H1 (cell line): ENCODE measurements at regions not wholly inside any gene's neighbourhood (a gene's known extent, or its start where the extent isn't known, plus 50 kb on each side); places are given as distances from the start of the nearest gene placed in this dataset.

Experiments used
- CTCF ChIA-PET: fragments of 300-600 bp; sonication (Branson Sonifier 250); formaldehyde crosslinking; loops from one replicate; lab custom pipeline; 2021; ENCODE audit not compliant: partially characterized antibody; lab: Charles Lee
- POLR2A ChIA-PET: fragments of 300-600 bp; sonication (Branson Sonifier 250); formaldehyde crosslinking; loops from one replicate; lab custom pipeline; 2021; ENCODE audit warnings: inconsistent platforms; ENCODE audit not compliant: partially characterized antibody; lab: Charles Lee
- DNase-seq, 2 experiments: peaks; one replicate each; pipeline versions ENCODE4 v3.0.0 to v3.0.0-alpha.2; 2010 to 2022; ENCODE audit warnings: low spot score in 2 of 2, low read depth in 1 of 2, mixed read lengths in 1 of 2
- FAIRE-seq: peaks from 2 replicates; lab custom pipeline; 2011; peaks lifted over from hg19 to GRCh38; lab: Jason Lieb, UNC
- H2AFZ ChIP-seq: 2 replicates; pipeline ENCODE4 v1.8.1; 2012; ENCODE audit warnings: low read length, inconsistent platforms
- H2AK5ac ChIP-seq: 2 replicates; pipeline ENCODE4 v1.6.1; 2013; ENCODE audit warnings: low read depth, low read length
- H2BK120ac ChIP-seq: replicated peaks from 2 replicates; pipeline ENCODE3; 2013; ENCODE audit warnings: low read depth, low read length, inconsistent platforms
- H2BK12ac ChIP-seq: 2 replicates; pipeline ENCODE4 v1.6.1; 2013; ENCODE audit warnings: low read depth, low read length
- H2BK15ac ChIP-seq: 2 replicates; pipeline ENCODE4 v1.6.1; 2013; ENCODE audit warnings: low read length
- H2BK20ac ChIP-seq: 2 replicates; pipeline ENCODE4 v1.6.1; 2013; ENCODE audit warnings: low read length
- H2BK5ac ChIP-seq: 2 replicates; pipeline ENCODE4 v1.6.1; 2013; ENCODE audit warnings: low read depth, low read length
- H3K14ac ChIP-seq: 2 replicates; pipeline ENCODE4 v1.6.1; 2013; ENCODE audit warnings: inconsistent platforms; ENCODE audit not compliant: insufficient read length
- H3K18ac ChIP-seq: 2 replicates; pipeline ENCODE4 v1.6.1; 2013; ENCODE audit warnings: low read length; ENCODE audit errors: extremely low read depth
- H3K23ac ChIP-seq: 2 replicates; pipeline ENCODE4 v1.6.1; 2013; ENCODE audit warnings: inconsistent platforms; ENCODE audit not compliant: insufficient read length
- H3K23me2 ChIP-seq: 2 replicates; pipeline ENCODE4 v1.6.1; 2013; ENCODE audit warnings: low read depth, low read length
- H3K27ac ChIP-seq: 2 replicates; pipeline ENCODE4 v1.6.1; 2011; ENCODE audit warnings: low read depth, low read length, inconsistent platforms
- H3K27me3 ChIP-seq, 4 experiments: replicated peaks in 1 of 4; 1 replicate in 1 of 4; 2 replicates in 3 of 4; pipeline versions ENCODE4 v1.6.1 to v1.8.1; 2011 to 2013; ENCODE audit warnings: low read length in 3 of 4, mild to moderate bottlenecking in 3 of 4, inconsistent platforms in 2 of 4, mixed read lengths in 2 of 4, moderate library complexity in 1 of 4; ENCODE audit not compliant: control insufficient read depth in 3 of 4, insufficient read depth in 3 of 4; ENCODE audit errors: extremely low read depth in 1 of 4
- H3K36me3 ChIP-seq, 4 experiments: 2 replicates each; pipeline versions ENCODE4 v1.6.1 to v1.8.1; 2011 to 2013; ENCODE audit warnings: mild to moderate bottlenecking in 4 of 4, low read length in 3 of 4, moderate library complexity in 2 of 4, control low read depth in 1 of 4, inconsistent platforms in 1 of 4; ENCODE audit not compliant: insufficient read depth in 4 of 4, control insufficient read depth in 2 of 4
- H3K4ac ChIP-seq: replicated peaks from 2 replicates; pipeline ENCODE3; 2013; ENCODE audit warnings: low read length, low read depth, mixed read lengths, inconsistent platforms; ENCODE audit not compliant: insufficient read length
- H3K4me1 ChIP-seq, 4 experiments: replicated peaks in 1 of 4; 1 replicate in 1 of 4; 2 replicates in 3 of 4; pipeline versions ENCODE4 v1.6.1 to v1.8.1; 2011 to 2013; ENCODE audit warnings: low read length in 3 of 4, inconsistent platforms in 2 of 4, mixed read lengths in 1 of 4; ENCODE audit not compliant: insufficient read depth in 4 of 4, control insufficient read depth in 3 of 4
- H3K4me2 ChIP-seq, 2 experiments: 2 replicates each; pipeline versions ENCODE4 v1.6.1 to v1.8.1; 2011 to 2013; ENCODE audit warnings: low read depth in 2 of 2, low read length in 2 of 2, control low read depth in 1 of 2, inconsistent platforms in 1 of 2, mild to moderate bottlenecking in 1 of 2; ENCODE audit not compliant: insufficient read depth in 1 of 2
- H3K4me3 ChIP-seq, 4 experiments: fragments of 200-600, 300-600 bp in 1 of 4; sonication (generic), shearing (Covaris generic), sonication (Bioruptor Twin) in 1 of 4; 2 replicates each; pipeline versions ENCODE4 v1.5.1 to v1.8.1; 2011 to 2016; ENCODE audit warnings: low read length in 4 of 4, low read depth in 3 of 4, control low read depth in 2 of 4, inconsistent platforms in 2 of 4, mild to moderate bottlenecking in 2 of 4, mixed read lengths in 1 of 4, moderate library complexity in 1 of 4; ENCODE audit not compliant: insufficient read depth in 2 of 4; ENCODE audit errors: extremely low read depth in 1 of 4
- H3K56ac ChIP-seq: replicated peaks from 2 replicates; pipeline ENCODE3; 2013; ENCODE audit warnings: low read depth, mild to moderate bottlenecking, mixed read lengths, low read length, inconsistent platforms; ENCODE audit not compliant: insufficient read length
- H3K79me1 ChIP-seq: 2 replicates; pipeline ENCODE4 v1.6.1; 2013; ENCODE audit warnings: low read depth, low read length, control low read depth
- H3K79me2 ChIP-seq, 2 experiments: 2 replicates each; pipeline versions ENCODE4 v1.6.1 to v1.8.1; 2012 to 2013; ENCODE audit warnings: low read length in 2 of 2, mild to moderate bottlenecking in 2 of 2, inconsistent platforms in 1 of 2; ENCODE audit not compliant: insufficient read depth in 2 of 2, control insufficient read depth in 1 of 2
- H3K9ac ChIP-seq, 4 experiments: replicated peaks in 1 of 4; 1 replicate in 1 of 4; 2 replicates in 3 of 4; pipeline versions ENCODE4 v1.6.1 to v1.8.1; 2011 to 2013; ENCODE audit warnings: low read depth in 3 of 4, low read length in 3 of 4, control low read depth in 2 of 4, mild to moderate bottlenecking in 2 of 4, moderate library complexity in 2 of 4, inconsistent platforms in 1 of 4; ENCODE audit errors: extremely low read depth in 1 of 4
- H3K9me3 ChIP-seq, 2 experiments: 2 replicates each; pipeline versions ENCODE4 v1.6.1 to v1.8.1; 2012 to 2013; ENCODE audit warnings: mild to moderate bottlenecking in 2 of 2, moderate library complexity in 2 of 2, control low read depth in 1 of 2, inconsistent platforms in 1 of 2, low read depth in 1 of 2, low read length in 1 of 2, mixed read lengths in 1 of 2; ENCODE audit not compliant: insufficient read depth in 2 of 2
- H4K20me1 ChIP-seq, 2 experiments: replicated peaks in 1 of 2; 2 replicates each; pipeline versions ENCODE3 to v1.8.1; 2011 to 2013; ENCODE audit warnings: inconsistent platforms in 2 of 2, low read length in 2 of 2, mild to moderate bottlenecking in 1 of 2; ENCODE audit not compliant: insufficient read depth in 2 of 2, control insufficient read depth in 1 of 2
- H4K5ac ChIP-seq: 2 replicates; pipeline ENCODE4 v1.6.1; 2013; ENCODE audit warnings: low read length, low read depth, mixed read lengths, inconsistent platforms; ENCODE audit not compliant: insufficient read length
- H4K8ac ChIP-seq: 2 replicates; pipeline ENCODE4 v1.8.0; 2013; ENCODE audit warnings: mild to moderate bottlenecking, moderate library complexity, low read length, inconsistent platforms; ENCODE audit not compliant: insufficient read depth; ENCODE audit errors: extremely low read depth
- H4K91ac ChIP-seq: replicated peaks from 2 replicates; pipeline ENCODE3; 2013; ENCODE audit warnings: low read length, mixed read lengths, inconsistent platforms; ENCODE audit not compliant: insufficient read length
- ASH2L ChIP-seq: fragments of 200-600, 300-600 bp; sonication (generic); IDR thresholded peaks from one replicate; pipeline ENCODE4 v1.7.1; 2017; ENCODE audit warnings: low read length
- BACH1 ChIP-seq: IDR thresholded peaks from 2 replicates; pipeline ENCODE4 v1.6.1; 2012; ENCODE audit warnings: low read length, improper control_type of control experiment
- BRCA1 ChIP-seq: IDR thresholded peaks from 2 replicates; pipeline ENCODE4 v1.6.1; 2012; ENCODE audit warnings: low read depth, low read length, improper control_type of control experiment
- CBX8 ChIP-seq: fragments of 300-800, 300-1000 bp; sonication (generic); IDR thresholded peaks from 2 replicates; pipeline ENCODE4 v1.7.1; 2016; ENCODE audit warnings: low read depth, low read length, borderline replicate concordance
- CHD2 ChIP-seq: IDR thresholded peaks from 2 replicates; pipeline ENCODE4 v1.6.1; 2012; ENCODE audit warnings: low read length, improper control_type of control experiment
- GTF2F1 ChIP-seq: IDR thresholded peaks from 2 replicates; pipeline ENCODE4 v1.6.1; 2012; ENCODE audit warnings: low read depth, low read length, improper control_type of control experiment, borderline replicate concordance
- KDM1A ChIP-seq: fragments of 200-600, 300-600 bp; sonication (generic); IDR thresholded peaks from 2 replicates; pipeline ENCODE4 v1.7.1; 2016; ENCODE audit warnings: mild to moderate bottlenecking, low read length, borderline replicate concordance
- NANOG ChIP-seq: IDR thresholded peaks from 2 replicates; pipeline ENCODE4 v1.6.1; 2011; ENCODE audit warnings: low read length, low read depth, mild to moderate bottlenecking, inconsistent platforms; ENCODE audit not compliant: insufficient read depth, poor library complexity, severe bottlenecking
- NRF1 ChIP-seq: IDR thresholded peaks from 2 replicates; pipeline ENCODE4 v1.6.1; 2011; ENCODE audit warnings: mild to moderate bottlenecking, low read depth, low read length, improper control_type of control experiment
- POLR2AphosphoS5 ChIP-seq: IDR thresholded peaks from 2 replicates; pipeline ENCODE4 v1.6.1; 2011; ENCODE audit warnings: low read depth, low read length
- RAD21 ChIP-seq, 2 experiments: IDR thresholded peaks in 1 of 2; conservative IDR thresholded peaks in 1 of 2; 2 replicates each; pipeline ENCODE4 v1.6.1; 2011; ENCODE audit warnings: low read depth in 2 of 2, low read length in 2 of 2, improper control_type of control experiment in 1 of 2, inconsistent platforms in 1 of 2, mild to moderate bottlenecking in 1 of 2, moderate library complexity in 1 of 2
- SP4 ChIP-seq: IDR thresholded peaks from 2 replicates; pipeline ENCODE4 v1.6.1; 2012; ENCODE audit warnings: low read length, inconsistent platforms
- TAF1 ChIP-seq: IDR thresholded peaks from 2 replicates; pipeline ENCODE4 v1.6.1; 2011; ENCODE audit warnings: mild to moderate bottlenecking, low read depth, low read length
- TBP ChIP-seq: IDR thresholded peaks from 2 replicates; pipeline ENCODE4 v1.6.1; 2011; ENCODE audit warnings: low read depth, low read length, improper control_type of control experiment
- WGBS, 2 experiments: shearing (Covaris generic) in 1 of 2; methylation state at CpG; one replicate each; pipeline versions ENCODE4 v1.1.6 to v1.1.7; 2013 to 2015; ENCODE audit warnings: low lambda C conversion rate in 2 of 2, mixed read lengths in 2 of 2, inconsistent platforms in 1 of 2, low coverage in 1 of 2, missing lambda C conversion rate in 1 of 2; ENCODE audit not compliant: insufficient replicate concordance in 2 of 2, insufficient coverage in 1 of 2, insufficient read length in 1 of 2; ENCODE audit errors: extremely low coverage in 1 of 2, missing lambda C conversion rate in 1 of 2; 5-methylcytosine and 5-hydroxymethylcytosine counted together

- Histone ChIP-seq H2BK15ac (no peak overlapping the region), H3K23me2 (no peaks in the 10 kb centered on the region; the same call in 1 of the 2 replicates), H4K5ac (no peak overlapping the region), H3K4me2 (no peak overlapping the region), H3K9me3 (no peaks in the 10 kb centered on the region), H3K79me1 (no peaks in the 10 kb centered on the region), H3K14ac (no peak overlapping the region), H3K4me1 (no peaks in the 10 kb centered on the region), H4K91ac (no peak overlapping the region), H3K36me3 (no peaks in the 10 kb centered on the region), H3K18ac (no peak overlapping the region), H2AFZ (no peak overlapping the region), H4K20me1 (no peaks in the 10 kb centered on the region), H3K4me3 (no peak overlapping the region), H3K9ac (no peak overlapping the region), H2BK120ac (no peak overlapping the region), H2BK20ac (no peak overlapping the region), H3K56ac (no peak overlapping the region), H4K8ac (no peak overlapping the region), H2AK5ac (no peak overlapping the region), H3K23ac (no peak overlapping the region), H3K27ac (no peak overlapping the region), H2BK12ac (no peak overlapping the region), H3K79me2 (no peaks in the 10 kb centered on the region), H3K4ac (no peak overlapping the region), H3K27me3 (no peaks in the 10 kb centered on the region), H2BK5ac (no peak overlapping the region)
- ChIA-PET POLR2A (no interaction called here), CTCF (no interaction called here)
- TF ChIP-seq NRF1 = no peak
- no peak for TF ChIP-seq TAF1
- TF ChIP-seq BRCA1 = no peak
- no peak for TF ChIP-seq ASH2L
- TF ChIP-seq TBP = no peak
- no peak for TF ChIP-seq NANOG
- no peak for TF ChIP-seq CHD2
- no peak for TF ChIP-seq POLR2AphosphoS5
- TF ChIP-seq CBX8 = no peak
- no peak for TF ChIP-seq RAD21 (IDR thresholded peaks at IDR 0.05 in 1 of 2, conservative IDR thresholded peaks at IDR 0.05 in 1 of 2; ENCODE audit: low read depth in 2 of 2, low read length in 2 of 2)
- TF ChIP-seq SP4 = no peak
- TF ChIP-seq BACH1 = no peak
- no peak for TF ChIP-seq KDM1A
- TF ChIP-seq GTF2F1 = no peak
- DNase-seq (no peak), FAIRE-seq (no peak)
- WGBS, 2 experiments = 92% methylated on average over 2 of the region's 2 CpGs; no CpG with 5 or more reads in 1 of the 2 experiments
Observed at GRCh38 chr18:34028324-34028723, 196.4 kb downstream of the NOL4 start.
